NCI-H2196 treated with DMSO at 0.1 percent for 48 hours (cell line): ENCODE measurements at regions not wholly inside any gene's neighbourhood (a gene's known extent, or its start where the extent isn't known, plus 50 kb on each side); places are given as distances from the start of the nearest gene placed in this dataset.

Source experiments
- DNase-seq: peaks from one replicate; lab custom pipeline; 2025; ENCODE audit not compliant: unreplicated experiment; lab: John Stamatoyannopoulos, UW

DNA sequence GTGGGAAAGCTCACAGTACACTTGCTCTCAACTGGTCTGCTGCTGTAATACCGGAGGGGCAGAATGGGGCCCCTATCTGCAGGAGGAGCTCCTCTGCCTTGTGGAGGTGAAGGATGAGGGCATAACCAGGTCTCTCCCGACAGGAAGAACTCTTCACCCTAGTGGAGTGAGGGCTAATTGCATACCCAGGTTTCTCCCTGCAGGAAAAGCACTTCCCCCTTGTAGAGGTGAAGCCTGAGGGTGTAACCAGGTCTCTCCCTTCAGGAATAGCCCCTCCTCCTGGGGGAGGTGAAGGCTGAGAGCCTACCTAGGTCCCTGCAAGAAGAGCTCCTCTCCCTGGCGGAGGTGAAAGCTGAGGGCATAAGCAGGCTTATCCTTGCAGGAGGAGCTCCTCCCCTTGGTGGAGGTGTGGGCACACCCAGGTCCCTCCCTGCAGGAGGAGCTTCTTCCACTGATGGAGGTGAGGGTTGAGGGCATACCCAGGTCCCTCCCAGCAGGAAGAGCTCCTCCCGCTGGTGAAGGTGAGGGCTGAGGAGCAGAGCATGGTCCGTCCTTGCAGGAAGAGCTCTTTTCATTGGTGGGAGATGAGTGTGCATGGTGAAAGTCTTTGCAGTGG, 954.1 kb downstream of the NLGN4Y start:
- no peak for DNase-seq

DNA sequence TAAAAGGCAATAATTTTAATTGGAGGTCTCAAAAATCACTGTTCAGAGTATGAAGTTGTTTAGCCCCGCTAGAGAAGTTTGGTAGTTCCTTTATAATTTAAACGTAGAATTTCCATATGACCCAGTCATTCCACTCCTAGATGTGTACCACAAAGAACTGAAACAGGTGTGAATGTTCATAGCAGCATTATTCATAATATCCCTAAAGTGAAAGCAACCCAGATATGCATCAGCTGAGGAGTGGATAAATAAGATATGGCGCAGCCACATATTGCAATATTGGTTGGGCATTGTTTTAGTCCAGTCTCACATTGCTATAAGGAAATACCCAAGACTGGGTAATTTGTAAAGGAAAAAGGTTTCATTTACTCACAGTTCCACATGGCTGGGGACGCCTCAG, 976.2 kb downstream of the NLGN4Y start:
- no peak for DNase-seq

DNA sequence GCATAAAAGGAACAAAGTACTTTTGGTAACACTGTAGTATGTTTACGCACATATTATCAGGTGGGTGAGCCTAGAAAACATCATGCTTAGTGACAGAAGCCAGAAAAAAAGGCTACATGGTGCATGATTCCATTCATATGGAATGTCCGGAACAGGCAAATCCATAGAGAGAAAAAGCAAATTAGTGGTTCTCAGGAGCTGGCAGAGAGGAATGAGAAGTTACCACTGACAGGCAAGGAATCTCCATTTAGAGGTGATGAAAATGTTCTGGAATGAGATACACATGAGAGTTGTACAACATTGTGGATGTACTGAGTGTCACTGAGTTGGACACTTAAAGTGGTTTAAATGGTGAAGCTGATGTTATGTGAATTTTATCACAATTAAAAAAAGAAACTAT, 976.9 kb downstream of the NLGN4Y start:
- DNase-seq: no peak

DNA sequence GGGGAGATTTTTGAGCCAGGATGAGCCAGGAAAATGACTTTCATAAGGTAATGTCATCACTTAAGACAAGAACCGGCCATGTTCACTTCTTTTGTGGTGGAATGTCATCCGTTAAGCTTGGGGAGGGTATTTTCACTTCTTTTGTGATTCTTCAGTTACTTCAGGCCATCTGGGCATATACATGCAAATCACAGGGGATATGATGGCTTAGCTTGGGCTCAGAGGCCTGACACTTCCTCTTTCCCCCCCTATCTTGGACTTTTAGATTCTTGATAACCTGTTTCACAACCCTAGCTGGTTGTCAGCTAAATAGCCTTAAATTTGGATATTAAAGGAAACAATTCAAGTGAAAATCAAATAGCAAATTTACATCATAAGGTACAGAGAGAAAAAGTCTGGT, 986.0 kb downstream of the NLGN4Y start:
- no peak for DNase-seq

DNA sequence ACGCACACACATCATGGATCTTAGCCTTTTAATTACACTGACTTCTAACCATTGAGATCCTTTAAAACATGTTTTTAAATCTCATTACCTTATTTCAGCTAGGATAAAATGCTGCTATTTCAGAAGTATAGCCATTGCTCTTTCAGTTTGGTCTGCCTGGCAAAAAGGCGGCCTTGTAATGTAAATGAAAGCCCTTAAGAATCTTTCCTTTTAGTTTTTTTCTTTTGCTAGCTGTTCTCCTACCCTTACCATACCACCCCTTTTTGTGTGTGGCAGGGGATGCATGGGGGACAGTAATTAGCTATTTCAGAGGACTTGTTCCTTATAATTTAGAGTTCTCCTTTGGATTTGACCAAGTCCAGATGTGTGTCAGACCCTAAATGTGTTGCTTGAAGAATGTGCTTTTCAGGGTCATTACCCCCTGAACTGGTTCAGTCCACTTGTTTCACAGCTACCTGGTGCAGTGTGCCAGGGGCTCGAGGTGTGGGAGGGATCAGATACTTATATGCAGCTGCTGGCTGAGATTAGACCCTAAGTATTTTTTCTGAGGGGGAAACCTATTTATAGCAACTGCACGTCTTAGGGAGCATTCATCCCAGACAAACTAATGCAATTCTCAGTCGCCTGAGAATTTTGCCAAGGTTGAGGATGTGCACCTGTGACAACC, 986.8 kb downstream of the NLGN4Y start:
- DNase-seq: no peak

DNA sequence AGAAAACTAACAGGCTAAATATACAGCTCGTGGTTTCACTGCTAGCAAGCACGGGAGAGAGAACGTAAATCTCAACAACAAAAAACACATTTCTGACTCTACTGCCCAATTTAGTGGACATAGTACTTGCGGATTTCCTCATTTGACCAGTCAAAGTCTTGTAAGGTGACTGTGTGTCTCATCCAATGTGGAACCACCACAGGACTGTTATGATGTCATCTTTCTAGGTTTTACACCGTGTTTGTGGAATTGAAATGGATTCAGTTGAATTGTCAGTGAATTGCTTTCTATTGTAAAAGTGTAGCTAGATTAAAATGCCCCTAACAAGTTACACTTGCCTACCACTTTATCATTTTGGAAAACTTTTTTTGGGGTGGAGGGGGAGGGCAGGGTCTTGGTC, 1010.8 kb downstream of the NLGN4Y start:
- DNase-seq: no peak

DNA sequence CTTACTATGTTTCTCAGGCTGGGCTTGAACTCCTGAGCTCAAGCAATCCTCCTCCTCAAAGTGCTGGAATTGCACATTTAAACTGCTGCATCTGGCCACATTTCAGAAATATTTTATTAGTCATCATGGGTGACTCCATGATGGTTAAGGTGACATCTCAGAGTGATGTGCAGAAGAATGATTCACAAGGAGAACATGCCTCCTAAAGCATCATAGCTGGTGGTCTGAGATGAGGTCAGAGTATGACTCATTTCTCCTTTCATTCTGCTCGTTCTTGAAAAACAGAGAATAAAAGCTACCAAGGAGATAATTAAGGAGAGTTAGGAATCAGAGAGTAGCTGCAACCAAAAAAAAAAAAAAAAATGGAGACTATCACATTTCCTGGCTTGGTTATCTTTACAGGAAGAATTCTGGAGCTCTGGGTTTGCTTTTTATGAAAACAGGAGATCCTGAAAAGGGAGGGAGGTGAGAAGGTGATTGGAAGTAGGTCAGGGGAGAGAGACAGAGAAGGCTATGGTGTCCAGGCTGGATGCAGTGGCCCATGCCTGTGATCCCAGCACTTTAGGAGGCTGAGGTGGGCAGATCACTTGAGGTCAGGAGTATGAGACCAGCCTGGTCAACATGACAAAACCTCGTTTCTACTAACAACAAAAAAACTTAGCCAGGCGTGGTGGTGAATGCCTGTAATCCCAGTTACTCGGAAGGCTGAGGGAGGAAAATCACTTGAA, 1011.6 kb downstream of the NLGN4Y start:
- no peak for DNase-seq

DNA sequence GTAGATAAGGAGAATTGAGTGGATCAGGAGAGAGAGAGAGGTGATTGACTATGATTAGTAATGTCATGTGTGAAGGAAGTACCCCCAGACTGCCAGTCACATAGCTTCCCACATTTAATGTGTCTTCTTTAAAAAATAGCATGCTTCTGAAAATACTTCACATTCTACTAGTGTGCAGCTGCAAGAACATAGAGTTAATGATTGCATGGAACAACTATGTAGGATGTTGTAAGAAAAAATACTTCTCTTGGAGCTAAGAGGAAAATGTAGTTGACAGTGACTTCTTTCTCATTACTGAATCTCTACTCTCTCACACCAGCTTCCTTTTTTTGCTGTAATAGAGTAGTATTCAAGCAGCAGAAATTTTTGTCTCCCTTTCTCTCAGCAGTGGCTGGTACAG, 1016.2 kb downstream of the NLGN4Y start:
- no peak for DNase-seq

DNA sequence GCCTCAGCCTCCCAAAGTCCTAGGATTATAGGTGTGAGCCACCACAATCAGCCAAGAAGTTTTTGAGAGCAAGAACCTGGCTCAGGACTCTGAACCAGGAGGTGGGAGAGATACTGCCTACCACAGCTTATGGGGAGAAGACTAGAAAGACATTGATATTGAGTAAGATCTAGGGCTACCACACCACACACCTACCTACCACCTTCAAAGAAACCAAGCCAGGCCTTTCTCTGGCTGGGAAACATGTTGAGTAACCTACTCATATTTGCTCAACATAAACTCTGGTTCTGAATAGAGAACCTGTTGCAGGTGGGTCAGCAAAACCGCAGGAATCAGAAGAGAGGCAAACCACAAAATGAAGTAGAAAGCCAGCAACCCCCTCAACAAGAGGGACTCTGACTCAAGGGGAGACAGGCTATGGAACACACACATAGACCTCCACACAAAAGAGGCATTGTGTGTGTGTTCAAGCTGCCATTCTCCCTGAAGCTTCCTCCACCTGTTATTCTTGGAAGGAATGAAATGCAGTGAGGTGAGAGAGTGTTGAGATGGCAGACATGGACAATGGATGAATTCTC, 1021.9 kb downstream of the NLGN4Y start:
- DNase-seq: no peak

DNA sequence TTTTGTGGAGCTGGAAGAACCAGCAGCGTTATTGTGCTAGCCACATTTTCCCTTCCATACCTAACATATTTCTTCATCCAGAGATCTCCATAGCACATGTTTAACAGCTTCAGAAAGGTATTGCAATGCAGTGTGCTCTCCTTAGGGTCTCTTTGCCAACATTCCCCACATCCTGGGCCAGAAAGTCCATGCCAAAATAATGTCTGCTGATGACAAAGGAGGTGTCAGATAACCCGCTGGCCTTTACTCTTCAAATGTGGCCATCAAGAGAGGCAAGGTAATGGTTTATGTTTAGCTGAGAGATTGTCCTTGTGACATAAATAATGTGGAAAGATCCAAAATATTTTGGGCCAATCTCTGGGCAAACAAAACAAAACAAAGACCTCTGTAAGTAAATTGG, 1027.7 kb downstream of the NLGN4Y start:
- no peak for DNase-seq

DNA sequence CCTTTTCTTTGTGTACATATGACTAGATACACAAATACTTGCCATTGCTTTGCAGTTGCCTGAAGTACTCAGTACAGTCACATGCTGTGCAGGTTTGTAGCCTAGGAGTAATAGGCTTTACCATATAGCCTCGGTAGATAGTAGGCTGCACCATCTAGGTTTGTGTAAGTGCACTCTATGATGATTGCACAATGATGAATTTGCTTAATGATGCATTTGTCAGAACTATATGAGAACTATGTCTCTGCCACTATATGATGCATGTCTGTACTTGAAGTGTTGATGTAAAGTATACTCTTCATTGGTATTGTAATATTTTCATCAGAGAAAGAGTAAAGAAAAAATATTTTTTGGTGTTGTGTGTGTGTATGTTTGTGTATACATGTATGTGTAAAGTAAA, 1030.7 kb downstream of the NLGN4Y start:
- DNase-seq: no peak

DNA sequence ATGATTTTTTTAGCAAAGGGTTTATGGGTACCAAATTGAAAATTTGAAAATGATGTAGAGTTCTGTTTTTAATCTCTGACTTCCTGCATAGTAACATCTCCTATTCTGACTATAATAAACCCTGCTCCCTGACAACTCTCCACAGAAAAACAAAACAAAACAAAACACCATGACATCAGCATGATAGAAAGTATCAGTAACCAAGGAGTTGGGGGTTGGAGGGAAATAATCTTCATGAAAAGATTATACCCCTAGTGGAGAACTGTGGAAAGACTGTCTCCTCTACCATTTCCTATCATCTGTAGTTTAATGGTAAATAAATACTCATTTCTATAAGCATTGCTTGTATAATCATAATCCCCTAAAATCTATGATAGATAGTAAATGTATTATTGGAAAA, 1034.8 kb downstream of the NLGN4Y start:
- DNase-seq: no peak

DNA sequence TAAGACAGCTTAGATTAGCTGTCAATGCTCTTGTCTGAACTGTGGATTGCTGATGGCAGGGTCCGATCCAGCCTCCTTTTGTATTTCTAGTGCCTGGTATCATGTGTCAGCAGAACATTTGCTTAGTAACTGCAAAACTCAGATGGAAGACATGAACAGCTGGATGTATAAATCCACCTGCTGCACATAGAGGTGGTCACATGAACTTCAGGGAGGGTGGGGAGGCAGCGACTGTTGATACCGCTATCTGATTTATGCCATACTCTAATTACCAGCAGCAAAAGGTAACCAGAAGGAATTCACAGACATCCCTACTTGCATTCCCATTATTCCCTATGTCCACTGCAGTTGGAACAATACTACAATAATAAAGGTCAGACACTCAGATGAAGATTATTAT, 1036.5 kb downstream of the NLGN4Y start:
- DNase-seq: no peak

DNA sequence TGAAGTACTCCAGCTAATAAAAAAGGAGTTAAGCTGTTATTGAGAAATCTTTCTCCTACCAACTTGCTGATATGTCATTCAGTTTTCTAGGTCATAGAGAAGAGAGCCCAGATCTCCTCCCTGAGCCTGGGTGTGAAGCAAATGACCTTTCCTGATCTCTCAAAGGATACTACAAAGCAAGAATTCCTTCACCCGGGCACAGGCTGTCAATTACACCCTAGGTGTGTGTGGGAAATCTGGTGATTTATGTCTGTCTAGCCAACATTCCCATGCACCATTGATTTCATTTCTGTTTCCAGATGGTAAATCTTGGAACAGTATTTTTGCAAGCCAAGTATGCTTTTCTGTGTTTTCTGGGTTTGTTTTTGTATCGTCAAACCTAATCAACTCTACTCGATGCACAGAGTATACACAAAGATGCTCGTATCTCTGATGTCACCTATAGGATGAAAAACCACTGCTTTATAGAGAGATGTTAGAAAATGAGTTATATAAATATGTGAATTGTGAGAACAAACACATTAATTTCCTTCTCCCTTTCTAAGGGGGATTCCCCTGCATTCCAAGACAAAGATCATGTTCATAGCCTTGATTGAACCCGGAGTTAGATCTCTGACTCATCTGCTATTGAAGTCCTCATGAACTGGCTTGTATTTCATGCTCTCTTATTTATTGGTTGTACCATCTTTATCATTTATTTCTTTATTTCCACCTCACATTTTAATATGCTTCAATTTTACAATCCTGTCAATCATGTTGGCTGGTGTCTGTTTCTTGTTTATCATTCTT, 1037.4 kb downstream of the NLGN4Y start:
- DNase-seq: no peak

DNA sequence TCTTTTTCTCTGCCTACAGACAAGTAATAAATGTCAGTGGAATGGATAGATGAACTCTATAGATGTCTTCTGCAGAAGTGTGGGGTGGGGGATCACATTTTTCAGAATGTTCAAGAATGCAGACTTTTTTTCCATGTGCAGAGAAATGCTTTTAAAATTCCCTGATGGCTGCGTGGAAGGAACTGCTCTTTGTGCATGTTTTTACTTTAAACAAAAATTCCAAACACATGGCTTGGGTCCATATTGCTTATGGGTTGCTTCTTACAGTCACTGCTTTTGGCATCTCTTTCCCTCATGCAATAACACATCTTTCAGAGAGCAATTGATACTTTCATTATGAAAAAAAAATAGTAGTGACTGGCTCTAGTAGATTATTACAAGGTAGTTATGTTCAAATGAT, 1053.6 kb downstream of the NLGN4Y start:
- no peak for DNase-seq

DNA sequence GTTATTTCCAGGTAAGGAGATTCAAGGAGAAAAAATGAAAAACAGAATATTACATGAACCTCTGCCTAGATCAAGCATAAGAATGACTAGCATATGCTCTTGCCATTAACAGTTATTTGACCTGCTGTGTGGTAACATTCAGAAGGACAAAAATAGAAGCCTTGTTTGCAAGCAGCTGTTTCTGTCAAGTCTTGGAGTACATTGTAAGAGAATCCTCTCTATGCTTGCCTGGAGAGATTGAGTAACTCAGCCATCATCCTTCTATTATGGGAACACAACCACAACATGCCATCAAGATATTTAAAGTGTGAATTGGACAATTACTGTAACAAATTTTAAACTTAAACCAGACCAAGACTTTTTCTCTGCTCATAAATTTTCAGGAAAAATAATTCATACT, 1054.4 kb downstream of the NLGN4Y start:
- DNase-seq: no peak

DNA sequence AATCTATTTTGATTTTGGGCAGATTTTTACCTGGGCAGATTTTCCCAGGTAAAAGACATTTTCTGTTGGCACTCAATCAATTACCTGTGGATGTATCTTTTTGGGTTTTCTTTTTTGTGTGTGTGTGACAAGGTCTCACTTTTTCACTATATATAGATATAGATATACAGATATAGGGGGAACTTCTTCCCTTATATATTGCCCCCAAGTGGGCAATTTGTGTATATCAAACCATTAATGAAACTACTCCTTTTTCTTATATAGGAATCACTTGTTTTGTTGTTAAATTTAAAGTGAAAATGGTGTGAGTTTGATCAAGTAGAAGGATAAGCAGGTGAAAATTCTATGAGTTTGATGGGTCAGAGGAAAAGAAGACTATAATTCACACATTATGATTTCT, 1054.9 kb downstream of the NLGN4Y start:
- no peak for DNase-seq

DNA sequence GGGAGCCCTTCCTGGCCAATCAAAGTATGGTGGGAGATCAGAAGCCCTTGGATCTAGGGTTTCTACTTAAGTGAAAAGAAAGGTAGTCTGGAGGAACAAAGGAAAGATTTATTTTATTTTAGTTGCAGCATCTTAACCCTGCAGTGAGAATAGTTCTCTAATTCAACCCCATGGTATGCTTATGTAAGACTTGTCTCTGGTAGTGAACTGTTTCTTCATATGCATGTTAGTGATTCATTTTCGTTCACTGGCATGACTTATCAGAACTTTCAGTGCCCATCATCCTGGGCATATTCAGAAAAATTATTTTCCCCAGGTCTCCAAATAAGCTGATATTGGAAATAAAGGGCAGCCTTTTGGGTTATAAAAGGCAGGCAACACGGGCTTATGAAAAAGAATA, 1058.8 kb downstream of the NLGN4Y start:
- DNase-seq: no peak

DNA sequence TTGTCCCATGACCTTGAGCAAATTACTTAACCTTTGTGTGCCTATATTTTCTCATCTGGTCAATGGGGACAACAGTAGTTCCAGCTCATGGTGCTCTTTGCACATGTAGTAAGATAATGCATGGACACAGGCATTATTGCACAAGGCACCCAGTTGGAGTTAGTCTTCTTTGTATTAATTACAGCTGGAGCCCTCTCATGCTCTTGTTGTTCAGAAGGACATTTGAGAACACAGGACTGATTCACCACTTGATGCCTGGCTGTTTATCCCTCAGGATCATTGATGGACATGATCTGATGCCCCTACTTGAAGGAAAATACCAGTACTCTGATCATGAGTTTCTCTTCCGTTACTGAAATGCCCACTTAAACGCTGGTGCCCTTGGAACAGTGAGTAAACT, 1068.6 kb downstream of the NLGN4Y start:
- no peak for DNase-seq

DNA sequence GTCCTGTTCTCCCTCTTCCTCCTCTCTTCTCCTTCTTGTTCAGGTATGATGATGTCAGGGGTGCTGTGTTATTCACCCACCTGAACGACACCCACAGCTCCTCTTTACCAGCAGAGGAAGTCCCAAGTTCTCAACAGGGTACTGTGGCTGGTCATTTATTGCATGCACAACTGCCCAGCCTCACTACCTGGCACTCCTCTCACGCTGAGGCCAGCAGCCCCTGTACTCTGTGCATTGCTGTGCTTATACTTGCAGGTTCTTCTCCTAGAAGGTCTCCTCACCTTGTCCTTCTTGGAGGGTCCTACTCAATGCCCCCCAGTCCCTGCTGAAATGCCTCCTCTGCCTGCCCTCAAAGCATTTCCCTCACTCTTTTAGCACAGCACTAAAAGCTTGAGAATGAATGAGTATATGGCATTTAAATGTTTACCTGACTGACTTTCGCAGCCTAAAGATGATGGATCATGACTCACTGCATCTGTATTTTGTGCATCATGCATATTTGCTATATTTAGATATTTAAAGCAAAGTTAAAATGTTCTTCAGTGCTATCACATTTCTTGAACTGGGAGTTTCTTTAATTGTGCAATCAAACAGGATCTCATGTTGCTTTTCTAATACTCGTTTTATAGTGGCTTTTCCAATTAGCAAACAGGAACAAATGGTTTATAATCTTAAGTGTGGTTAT, 1069.3 kb downstream of the NLGN4Y start:
- no peak for DNase-seq

DNA sequence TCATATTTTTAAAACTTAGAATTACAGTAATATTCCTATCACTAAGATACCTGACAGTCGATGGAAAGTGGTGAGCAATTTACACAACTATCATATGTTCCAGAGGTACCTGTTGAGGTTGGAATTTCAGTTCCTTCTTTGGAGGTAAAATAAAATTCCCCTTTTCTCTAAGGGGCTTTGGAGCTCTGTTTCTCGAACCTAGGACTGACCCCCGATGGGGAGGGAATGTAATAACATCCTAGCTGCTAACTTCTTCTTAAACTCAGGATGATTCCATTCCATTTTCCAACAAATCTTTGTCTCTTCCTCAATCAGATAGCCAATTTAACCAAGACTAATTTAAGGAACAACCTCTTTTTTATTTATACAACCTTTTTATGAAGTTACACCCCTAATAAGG, 1069.8 kb downstream of the NLGN4Y start:
- no peak for DNase-seq
